GM18909 (cell line): ENCODE measurements at regions not wholly inside any gene's neighbourhood (a gene's known extent, or its start where the extent isn't known, plus 50 kb on each side); places are given as distances from the start of the nearest gene placed in this dataset.
"Not testable (repeated sequence)": the region's sequence is repeated elsewhere in the genome, so short reads cannot be mapped to it uniquely, and the experiment has no call there.

Experiments used
- ATAC-seq: cut with Tn5 transposase; IDR thresholded peaks from one replicate; pipeline ENCODE4 v1.9.1; 2021; ENCODE audit warnings: mild to moderate bottlenecking; ENCODE audit not compliant: unreplicated experiment, poor library complexity

DNA sequence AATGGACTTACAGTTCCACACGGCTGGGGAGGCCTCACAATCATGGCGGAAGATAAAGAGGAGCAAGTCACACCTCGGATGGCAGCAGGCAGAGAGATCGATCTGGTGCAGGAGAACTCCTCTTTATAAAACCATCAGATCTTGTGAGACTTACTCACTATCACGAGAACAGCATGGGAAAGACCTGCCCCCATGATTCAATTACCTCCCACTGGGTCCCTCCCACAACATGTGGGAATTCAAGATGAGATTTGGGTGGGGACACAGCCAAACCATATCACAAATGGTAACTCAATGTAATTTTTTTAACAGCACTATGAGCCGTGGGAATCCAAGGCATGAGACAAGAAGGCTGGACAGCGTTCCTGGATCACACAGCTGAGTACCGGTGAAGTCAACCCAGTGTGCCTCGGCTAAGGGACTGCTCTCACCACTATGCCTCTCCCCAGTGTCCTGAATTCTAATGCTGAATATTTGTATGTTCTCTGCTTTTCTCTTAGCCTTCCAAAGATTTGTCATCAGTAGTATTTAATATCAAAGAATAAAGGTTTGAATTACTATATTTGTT lies 84.3 kb downstream of the IRS2 start:
- not testable (repeated sequence) for ATAC-seq

DNA sequence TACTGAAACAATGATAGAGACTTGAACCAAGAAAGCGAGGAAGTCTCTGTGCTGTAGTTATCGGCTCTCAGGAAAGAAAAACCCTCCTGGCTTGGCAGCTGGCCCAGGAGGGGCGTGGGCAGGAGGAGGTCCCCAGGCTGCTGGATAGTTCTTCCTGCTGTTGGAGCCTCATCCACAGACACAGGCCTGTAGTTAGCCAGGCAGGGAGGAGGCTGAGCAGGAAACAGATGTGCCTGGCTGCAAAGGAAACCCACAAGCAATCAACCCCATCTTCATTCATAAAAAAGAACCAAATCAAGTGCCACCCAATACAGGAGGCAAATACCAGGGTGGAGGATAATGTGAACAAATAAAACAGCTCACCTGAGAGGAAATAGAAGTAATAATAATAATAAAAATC lies 86.2 kb downstream of the IRS2 start:
- ATAC-seq = no peak

DNA sequence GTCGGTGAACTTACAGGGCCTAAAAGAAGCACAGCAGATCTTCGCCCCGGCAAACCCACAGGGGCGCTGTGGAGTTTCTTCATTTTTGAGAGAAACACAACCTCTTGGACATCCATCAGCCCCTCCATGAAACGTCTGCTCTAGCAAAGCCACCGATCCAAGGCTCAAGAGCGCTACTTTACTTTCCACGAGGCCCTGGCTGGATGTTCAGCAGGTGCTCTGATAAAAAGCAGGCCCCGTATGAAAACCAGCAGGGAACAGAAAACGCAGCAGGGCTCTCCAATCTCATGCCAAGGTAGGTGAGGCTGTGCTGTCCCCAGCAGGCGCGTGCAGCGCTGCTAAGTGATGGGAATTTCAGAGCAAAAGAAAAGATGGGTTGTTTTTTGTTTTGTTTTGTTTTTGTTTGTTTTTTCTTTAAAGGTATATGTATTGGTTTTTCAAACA lies 86.7 kb downstream of the IRS2 start:
- ATAC-seq = no peak

DNA sequence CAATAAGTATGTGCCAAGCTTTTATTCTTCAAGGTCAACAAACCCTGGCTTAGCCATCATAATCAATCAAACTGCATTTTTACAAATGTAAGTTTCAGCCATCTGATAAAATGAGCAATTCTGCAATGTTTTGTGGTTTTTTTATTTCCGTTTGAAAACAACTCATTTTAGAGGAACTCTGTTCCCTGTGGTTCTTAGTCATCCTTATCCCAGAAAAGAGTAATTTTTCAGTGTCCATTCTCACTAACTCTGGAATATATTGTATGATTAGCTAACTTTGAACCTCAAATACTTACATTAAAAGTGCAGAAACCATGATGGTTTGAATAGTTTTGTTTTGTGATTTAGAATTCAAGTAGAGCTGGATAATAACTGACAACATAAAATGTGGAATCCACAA lies 87.6 kb downstream of the IRS2 start:
- no peak for ATAC-seq

DNA sequence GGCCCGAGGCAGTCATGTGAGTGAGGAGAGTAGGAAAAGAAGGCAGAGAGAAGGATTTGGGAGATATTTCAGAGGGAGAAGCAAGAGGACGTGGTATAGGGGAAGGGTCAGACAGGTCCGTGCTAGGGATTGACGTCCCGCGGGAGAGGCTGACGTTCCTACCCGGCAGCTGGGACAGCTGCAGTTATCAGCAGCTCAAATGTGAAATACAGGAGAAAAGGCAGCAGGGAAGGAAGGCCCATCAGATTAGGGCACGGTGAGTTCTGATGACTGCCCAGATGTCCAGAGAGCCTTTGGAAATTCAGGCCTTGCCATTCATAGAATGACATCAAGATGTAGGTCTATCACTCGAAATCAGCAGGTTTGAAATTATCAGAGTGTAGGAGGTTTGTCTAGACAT lies 88.4 kb downstream of the IRS2 start:
- no peak for ATAC-seq

DNA sequence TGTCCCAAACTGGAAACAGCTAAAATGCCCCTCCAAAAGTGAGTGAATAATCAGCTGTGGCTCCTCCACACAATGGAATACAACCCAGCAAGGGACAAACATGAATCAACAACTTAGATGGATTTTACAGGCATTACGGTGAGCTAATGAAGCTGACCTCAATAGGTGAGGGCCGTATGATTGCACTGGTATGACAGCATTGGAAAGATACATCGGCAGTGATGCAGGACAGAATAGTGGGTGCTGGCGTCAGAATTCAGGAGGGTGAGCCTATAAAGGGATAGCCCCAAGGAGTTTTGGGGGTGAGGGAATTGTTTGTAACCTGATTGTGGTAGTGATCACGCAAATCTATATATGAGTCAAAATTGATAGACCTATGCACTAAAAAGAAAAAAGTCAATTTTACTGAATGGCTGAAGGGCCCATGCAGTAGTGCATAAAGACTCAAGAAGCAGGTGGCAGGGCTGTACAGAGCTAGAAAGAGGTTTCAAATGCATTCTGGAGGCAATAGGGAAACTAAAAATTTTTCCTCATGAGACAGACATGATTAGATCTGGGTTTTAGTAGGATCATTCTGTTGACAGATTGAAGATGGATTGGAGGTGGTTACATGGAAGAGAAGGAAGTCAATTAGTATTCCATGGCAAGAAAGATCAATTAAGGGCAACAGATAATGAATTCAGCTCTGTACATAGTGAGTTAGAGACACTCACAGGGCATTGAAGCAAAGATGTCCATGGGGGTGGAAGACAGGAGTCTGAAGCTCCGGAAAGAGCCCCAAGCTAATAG lies 90.8 kb downstream of the IRS2 start:
- no peak for ATAC-seq

DNA sequence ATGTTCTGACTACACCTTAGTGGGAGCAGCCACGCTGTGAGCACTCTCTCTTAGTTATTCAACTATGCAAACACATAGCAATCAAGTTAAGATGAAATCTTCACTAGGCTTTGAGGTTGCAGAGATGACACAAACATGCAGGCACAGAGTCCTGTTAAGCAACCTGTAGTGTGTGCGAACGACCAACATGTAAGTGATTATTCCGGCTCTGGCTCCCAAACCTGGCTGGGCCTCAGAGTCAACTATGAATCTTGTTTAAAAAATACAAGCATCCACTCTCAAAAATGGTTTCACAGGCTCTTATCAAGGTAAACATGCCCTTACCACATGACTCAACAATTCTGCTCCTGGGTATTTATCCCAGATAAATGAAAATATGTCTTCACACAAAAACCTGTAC lies 91.4 kb downstream of the IRS2 start:
- ATAC-seq = no peak

DNA sequence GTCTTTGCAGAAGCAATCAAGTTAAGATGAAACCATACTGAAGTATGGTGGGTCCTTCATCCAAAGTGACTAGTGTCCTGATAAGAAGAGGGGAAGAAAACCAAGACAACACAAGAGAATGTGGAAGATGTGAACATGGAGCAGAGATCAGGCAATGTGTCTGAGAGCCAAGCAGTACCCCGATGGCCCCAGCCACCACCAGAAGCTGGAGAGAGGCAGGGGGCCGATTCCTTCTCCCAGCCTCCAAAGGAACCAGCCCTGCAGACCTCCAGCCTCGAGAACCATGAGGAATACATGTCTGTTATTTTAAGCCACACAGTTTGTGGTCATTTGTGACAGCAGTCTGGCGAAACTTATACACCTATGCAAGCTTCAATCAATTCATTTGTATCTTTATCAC lies 93.2 kb downstream of the IRS2 start:
- ATAC-seq = no peak

DNA sequence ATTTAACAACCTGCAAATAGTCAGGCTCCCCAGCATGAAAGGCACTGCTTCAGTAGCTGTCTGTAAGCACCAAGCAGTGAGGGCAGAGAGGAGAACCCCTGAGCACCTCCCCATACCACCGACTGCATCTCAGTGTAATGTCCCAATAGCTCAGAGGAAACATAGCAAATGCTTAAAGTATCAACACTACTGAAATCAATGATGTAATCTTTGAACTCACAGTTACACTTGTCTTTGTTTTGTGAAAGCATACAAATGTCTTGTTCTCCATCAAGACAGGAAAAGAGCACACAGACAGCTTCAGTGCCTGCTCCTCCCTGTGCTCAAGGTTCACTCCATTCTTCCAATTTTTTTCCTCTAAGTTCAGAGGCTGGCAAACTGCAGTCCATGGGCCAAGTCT lies 94.7 kb downstream of the IRS2 start:
- ATAC-seq = no peak

DNA sequence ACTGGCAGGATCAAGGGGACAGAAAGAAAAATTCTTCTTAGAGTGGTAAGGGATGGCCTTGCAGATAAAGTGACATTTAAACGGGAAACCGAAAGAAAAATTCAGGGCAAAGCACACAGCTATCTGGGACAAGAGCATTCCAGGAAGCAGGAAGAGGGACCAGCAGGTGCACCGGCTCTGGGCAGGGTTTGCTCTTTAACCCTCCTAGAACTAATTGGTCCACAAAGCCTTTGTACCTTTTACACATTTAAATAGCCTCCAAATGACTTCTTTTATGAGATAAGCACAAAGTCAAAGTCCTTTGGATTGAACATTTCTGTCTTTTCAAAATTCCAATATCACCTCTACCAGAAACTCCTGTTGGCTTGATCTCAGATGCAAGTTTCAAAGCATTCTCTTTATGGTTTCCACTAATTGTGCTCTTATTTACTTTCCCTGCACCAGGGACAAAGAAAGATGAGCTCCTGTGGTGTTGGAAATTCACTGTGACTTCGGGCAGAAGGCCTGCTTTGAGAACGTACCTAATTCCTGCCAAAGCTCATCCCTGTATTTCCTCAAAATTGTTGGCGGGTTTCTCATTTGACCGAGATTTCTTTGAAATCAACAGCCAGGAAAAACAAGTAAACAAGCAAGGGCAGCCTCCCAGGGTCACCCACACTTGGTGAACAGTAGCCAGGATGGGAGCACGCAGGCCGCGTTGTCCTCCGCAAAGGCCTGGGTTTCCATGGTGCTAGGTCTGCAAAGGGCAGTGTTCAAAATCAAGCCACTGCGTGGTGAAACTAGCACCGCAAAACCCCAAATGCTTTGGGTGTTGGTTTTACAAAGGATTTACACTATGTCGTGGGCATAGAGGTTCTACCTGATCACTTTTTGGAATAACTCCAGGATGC lies 98.6 kb downstream of the IRS2 start:
- no peak for ATAC-seq

DNA sequence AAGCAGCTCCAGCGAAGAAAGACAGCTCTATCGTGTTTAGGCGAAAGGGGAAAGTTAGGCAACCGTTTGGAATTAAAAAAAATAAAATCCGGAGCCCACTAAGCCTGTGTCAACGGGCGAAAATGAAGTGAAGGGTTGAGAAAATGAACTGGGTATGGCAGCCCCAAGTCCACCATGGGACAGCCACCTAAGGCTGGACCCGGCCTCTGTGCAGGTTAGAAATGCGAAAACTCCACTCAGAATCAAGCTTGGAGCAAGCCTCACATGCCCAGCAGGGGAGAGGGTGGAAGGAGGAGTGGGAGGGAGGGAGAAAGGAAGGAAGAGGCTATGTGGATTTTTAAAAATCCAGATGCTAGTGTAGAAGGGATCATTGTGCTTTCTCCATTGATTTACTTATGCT lies 101.2 kb downstream of the IRS2 start:
- no peak for ATAC-seq

DNA sequence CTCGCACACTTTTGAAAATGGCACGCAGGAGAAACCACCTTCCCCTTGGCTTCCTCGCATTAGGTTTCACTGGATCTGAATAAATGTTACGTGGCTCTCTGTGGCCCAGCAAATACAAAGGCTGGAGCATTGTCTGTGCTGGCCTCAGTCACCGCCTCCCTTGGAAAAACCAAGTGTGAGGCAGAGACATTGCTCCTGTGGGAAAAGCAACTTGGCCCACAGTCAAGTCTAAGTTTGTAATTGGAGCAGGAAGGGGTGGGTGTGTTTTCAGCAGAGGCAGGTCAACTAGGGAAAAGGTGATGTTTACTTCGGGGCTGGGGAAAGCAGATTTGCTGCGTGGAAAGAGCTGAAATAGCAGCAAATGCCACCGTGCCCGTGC lies 101.6 kb downstream of the IRS2 start:
- ATAC-seq = no peak

DNA sequence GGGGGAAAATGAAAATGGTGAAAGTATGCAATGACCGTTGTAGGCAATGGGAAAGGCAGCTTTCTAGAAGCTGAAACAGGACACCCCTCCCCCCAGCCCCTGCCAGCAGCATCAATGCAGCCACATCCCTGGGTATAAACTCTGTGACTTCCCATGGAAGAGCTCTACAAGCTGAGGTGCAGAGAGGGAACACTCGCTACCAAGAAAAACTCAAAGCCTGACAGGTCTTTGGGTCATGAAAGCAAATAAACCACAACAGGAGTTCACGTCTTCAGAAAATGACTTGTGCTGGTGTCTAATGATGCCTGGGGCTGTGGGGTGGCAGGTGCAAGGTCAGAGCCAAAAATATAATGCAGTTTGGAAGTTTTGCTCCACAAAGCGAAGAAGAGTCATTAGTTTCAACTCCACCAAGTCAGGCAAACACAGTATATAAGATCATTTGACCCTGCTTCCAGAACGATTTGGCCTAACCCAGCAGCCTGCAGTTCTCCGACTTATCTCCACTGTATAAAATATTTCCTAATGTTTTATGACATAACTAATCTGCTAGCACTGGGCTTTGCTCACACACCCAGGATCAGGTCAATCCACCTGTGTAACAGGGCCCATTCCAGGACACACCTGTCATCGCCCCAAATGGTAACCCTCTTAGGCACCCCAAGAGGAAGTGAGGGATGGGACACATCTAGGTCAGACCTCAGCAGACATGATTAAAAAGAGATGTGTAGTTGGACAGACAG lies 102.1 kb downstream of the IRS2 start:
- no peak for ATAC-seq

DNA sequence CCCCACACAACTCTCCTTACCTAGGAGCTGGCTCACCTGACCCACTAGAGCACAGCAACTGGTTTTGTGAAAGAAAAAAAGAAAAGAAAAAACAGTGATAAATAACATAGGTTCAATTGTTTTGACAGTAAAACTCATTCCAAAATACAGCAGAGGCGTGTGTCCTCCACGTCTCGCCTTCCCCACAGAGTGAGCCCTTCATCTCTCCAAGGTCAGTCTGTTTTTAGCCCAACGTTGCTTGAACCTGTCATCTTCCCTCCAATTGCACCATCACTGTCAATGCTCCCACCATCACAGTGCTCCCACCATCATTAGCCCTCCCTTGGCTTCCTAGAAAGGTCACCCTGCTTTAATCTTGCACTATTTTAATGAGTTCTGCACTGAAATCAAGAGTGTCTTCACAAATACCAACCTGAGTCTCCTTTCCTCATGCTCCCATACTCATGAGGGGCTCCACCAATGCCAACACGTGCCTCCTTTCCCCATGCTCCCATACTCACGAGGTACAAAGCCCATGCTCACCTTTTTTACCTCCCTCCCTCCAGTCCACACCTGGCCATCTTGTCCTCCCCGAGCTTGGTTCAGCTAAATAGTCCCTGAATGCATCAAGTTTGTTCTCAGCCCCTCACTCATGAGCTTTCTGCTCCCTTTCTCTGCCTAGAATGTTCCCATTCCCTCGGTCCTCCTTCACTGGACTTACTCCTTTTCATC lies 103.7 kb downstream of the IRS2 start:
- ATAC-seq = no peak

DNA sequence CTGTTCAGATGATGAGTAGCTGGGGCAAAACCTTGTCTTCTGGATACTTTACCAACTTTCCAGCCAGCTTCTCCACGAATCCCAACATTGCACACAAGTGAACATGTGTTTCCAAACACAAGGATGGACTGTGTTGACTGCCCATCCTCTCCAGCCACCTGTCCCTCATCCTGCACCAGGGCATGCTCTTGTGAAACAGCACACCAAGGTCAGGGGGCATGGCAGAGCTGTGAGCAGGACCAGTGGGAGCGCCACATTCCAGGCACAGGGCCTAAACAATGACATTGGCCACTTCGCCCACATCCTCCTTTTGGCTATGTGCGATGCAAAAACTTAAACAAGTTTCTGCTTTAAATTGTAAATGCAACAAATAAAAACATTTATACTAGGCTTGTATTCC lies 105.5 kb downstream of the IRS2 start:
- no peak for ATAC-seq

DNA sequence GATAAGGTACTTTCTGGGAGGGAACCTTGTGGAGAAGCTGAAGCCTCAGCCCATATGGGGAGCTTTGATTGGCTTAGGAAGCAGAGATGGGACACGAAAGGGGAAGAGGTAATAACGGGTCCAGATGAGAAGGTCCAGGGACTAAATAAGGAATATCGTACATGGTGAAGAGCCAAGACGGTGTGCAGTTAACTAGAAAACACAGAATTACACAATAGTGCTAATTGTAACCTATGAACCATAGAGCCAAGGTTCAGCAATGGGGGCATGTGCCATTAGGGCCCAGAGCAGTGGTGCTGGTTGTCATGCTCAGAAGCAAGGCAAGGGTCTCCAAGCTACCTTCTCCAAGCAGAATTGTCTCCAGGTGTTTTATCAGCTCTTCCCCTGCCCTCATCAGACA lies 106.1 kb downstream of the IRS2 start:
- no peak for ATAC-seq

DNA sequence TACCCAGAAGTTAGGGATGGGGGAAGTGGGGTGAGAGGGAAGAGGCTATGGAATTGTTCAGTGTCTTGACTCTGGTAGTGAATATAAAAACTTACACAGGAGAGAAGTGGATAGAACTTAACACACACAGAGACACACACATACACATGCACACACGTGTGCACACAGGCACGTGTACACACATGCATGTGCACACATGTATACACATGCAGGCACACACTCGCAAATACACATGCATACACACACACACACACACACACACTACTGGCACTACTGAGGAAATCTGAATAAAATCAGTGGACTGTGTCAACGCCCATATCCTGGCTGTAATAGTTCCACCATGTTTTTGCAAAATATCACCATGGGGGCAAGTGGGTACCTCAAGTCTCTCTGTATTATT lies 107.9 kb downstream of the IRS2 start:
- ATAC-seq = no peak

DNA sequence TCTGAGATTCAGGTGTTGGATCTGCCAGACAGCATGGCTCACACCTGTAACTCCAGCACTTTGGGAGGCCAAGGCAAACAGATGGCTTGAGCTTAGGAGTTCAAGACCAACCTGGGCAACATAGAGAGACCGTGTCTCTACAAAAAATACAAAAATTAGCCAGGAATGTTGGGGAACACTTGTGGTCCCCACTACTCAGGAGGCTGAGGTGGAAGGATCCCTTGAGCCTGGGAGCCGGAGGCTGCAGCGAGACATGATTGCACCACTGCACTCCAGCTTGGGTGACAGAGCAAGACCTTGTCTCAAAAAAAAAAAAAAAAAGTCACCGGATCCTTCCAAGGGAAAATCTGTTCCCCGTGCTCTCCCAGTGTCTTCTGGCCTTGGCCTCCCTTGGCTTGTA lies 109.2 kb downstream of the IRS2 start:
- no peak for ATAC-seq

DNA sequence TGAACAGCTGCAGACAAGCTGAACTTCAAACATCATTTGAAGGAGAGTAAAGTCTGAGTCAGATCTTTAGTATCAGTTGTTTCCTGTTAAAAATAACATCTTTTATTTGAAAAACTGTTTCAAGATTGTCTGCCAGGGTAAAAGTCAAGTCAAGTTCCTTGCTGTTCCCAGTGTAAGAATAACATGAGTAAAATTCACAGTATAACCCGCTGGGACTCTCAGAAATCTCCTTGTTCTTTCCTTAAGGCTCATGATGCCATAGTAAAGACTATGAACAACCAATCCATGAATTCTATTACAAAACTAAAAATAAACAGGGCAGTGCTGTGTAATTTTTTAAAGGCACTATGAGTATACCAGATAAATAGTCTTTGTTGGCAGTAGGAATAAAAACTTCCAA lies 112.9 kb downstream of the IRS2 start:
- ATAC-seq = no peak

DNA sequence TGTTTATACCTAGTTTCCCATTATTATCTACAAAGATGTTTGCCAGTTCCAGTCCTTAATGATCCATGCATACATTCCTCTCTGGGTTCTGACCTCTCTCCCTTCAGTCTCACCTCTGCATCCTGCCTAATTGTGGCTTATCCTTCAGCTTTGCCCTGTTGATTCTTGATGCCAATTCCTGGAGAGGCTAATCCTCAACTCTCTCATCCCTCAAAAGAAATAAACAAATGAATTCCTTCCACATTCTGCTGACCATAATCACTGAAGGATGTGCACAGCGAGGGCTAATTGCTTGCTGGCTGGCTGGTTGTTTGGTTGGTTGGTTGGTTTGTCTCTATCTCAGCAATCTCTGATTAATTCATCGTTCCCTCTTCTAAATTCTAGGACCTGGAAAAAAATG lies 113.8 kb downstream of the IRS2 start:
- ATAC-seq = no peak
